Calu3 (cell line): ENCODE measurements at regions not wholly inside any gene's neighbourhood (a gene's known extent, or its start where the extent isn't known, plus 50 kb on each side); places are given as distances from the start of the nearest gene placed in this dataset.

Experiments
- BruUV-seq: library from RNA; stranded (reverse); fragments of 400-500 nt; replicated peaks from 2 replicates; lab custom pipeline; 2021; lab: Mats Ljungman, UMichigan
- CTCF ChIA-PET: fragments of 300-600 bp; sonication (Branson Sonifier 250); formaldehyde crosslinking; loops from one replicate; lab custom pipeline; 2022; ENCODE audit warnings: antibody characterized with exemption; lab: Charles Lee
- DNase-seq: peaks from one replicate; pipeline ENCODE4 v3.0.0; 2022
- H3K27ac Mint-ChIP-seq: one replicate; pipeline ENCODE4 v1.8.0; 2022; ENCODE audit warnings: mixed read lengths; ENCODE audit not compliant: unreplicated experiment
- H3K27me3 Mint-ChIP-seq: one replicate; pipeline ENCODE4 v1.8.0; 2022; ENCODE audit warnings: mixed read lengths; ENCODE audit not compliant: unreplicated experiment
- H3K36me3 Mint-ChIP-seq: one replicate; pipeline ENCODE4 v1.8.0; 2022; ENCODE audit warnings: mild to moderate bottlenecking, moderate library complexity, mixed read lengths; ENCODE audit not compliant: insufficient read depth, unreplicated experiment
- H3K4me1 Mint-ChIP-seq: one replicate; pipeline ENCODE4 v1.8.0; 2022; ENCODE audit warnings: mild to moderate bottlenecking, low read depth, mixed read lengths; ENCODE audit not compliant: unreplicated experiment
- H3K4me3 Mint-ChIP-seq: one replicate; pipeline ENCODE4 v1.8.0; 2022; ENCODE audit warnings: mild to moderate bottlenecking, low read depth, moderate library complexity, mixed read lengths; ENCODE audit not compliant: unreplicated experiment
- H3K9me3 Mint-ChIP-seq: one replicate; pipeline ENCODE4 v1.8.0; 2022; ENCODE audit warnings: low read depth, mixed read lengths; ENCODE audit not compliant: unreplicated experiment
- CTCF ChIP-seq: fragments of 200-600 bp; IDR thresholded peaks from one replicate; pipeline ENCODE4 v1.8.0; 2022; ENCODE audit warnings: antibody characterized with exemption; ENCODE audit not compliant: unreplicated experiment
- intact Hi-C: fragments of 100-400 bp; cut with micrococcal nuclease; formaldehyde crosslinking; loops from one replicate; pipeline ENCODE4 v1.10.0; 2022; ENCODE audit not compliant: unreplicated experiment

GRCh38 chr4:184895012-184895695, 69.4 kb upstream of the ACSL1 start:
- BruUV-seq = no TSS peak
- Mint-ChIP-seq H3K36me3 (no peaks in the 10 kb centered on the region), H3K27ac (no peak overlapping the region), H3K9me3 (no peaks in the 10 kb centered on the region), H3K4me1 (peaks cover 15% of the 10 kb centered on the region), H3K27me3 (no peaks in the 10 kb centered on the region), H3K4me3 (no peak overlapping the region)
- no peak for TF ChIP-seq CTCF
- CTCF ChIA-PET = no interaction called here
- intact Hi-C loops = no loop called here
- no peak for DNase-seq

GRCh38 chr4:184896868-184897715, 71.3 kb upstream of the ACSL1 start:
- Mint-ChIP-seq H3K27ac (no peak overlapping the region), H3K36me3 (no peaks in the 10 kb centered on the region), H3K9me3 (peaks cover 4% of the 10 kb centered on the region), H3K4me1 (peaks cover 15% of the 10 kb centered on the region), H3K27me3 (no peaks in the 10 kb centered on the region), H3K4me3 (no peak overlapping the region)
- intact Hi-C loops = no loop called here
- no peak for DNase-seq
- no peak for TF ChIP-seq CTCF
- BruUV-seq = no TSS peak
- CTCF ChIA-PET = no interaction called here

GRCh38 chr4:184897895-184898294, 72.1 kb upstream of the ACSL1 start:
- no peak for DNase-seq
- H3K4me1 Mint-ChIP-seq = peaks cover 15% of the 10 kb centered on the region
- intact Hi-C loops = no loop called here
- CTCF ChIA-PET = no interaction called here
- no peak overlapping the region for H3K27ac Mint-ChIP-seq
- no peaks in the 10 kb centered on the region for H3K36me3 Mint-ChIP-seq
- H3K27me3 Mint-ChIP-seq = no peaks in the 10 kb centered on the region
- no peak for TF ChIP-seq CTCF
- H3K4me3 Mint-ChIP-seq = no peak overlapping the region
- H3K9me3 Mint-ChIP-seq = peaks cover 4% of the 10 kb centered on the region
- BruUV-seq = no TSS peak

GRCh38 chr4:184898793-184899192, 73.0 kb upstream of the ACSL1 start:
- intact Hi-C loops = no loop called here
- peaks cover 4% of the 10 kb centered on the region for H3K9me3 Mint-ChIP-seq

More at GRCh38 chr4:184898793-184899192, 73.0 kb upstream of the ACSL1 start:
- Mint-ChIP-seq H3K4me3 (no peak overlapping the region), H3K27ac (no peak overlapping the region), H3K4me1 (peaks cover 15% of the 10 kb centered on the region), H3K27me3 (no peaks in the 10 kb centered on the region), H3K36me3 (no peaks in the 10 kb centered on the region)
- CTCF ChIA-PET = no interaction called here
- BruUV-seq = no TSS peak
- DNase-seq = no peak
- TF ChIP-seq CTCF = no peak
